ENCODE measurements at regions not wholly inside any gene's neighbourhood (a gene's known extent, or its start where the extent isn't known, plus 50 kb on each side); places are given as distances from the start of the nearest gene placed in this dataset.

GRCh38 chr5:66542711-66543110, 53.5 kb upstream of the MAST4 start:
- Mint-ChIP-seq H3K27ac (no peak overlapping the region), H3K9me3 (peaks cover 15% of the 10 kb centered on the region), H3K36me3 (no peaks in the 10 kb centered on the region)

More at GRCh38 chr5:66542711-66543110, 53.5 kb upstream of the MAST4 start:
- no peak overlapping the region for H3K4me3 Mint-ChIP-seq
- H3K4me1 Mint-ChIP-seq: no peaks in the 10 kb centered on the region
- DNase-seq (ENCODE audit: low spot score in 2 of 2, unreplicated experiment in 2 of 2): no peak
- H3K27me3 Mint-ChIP-seq (ENCODE audit: low read depth): peaks cover 2% of the 10 kb centered on the region
- TF ChIP-seq, protein P1, sequence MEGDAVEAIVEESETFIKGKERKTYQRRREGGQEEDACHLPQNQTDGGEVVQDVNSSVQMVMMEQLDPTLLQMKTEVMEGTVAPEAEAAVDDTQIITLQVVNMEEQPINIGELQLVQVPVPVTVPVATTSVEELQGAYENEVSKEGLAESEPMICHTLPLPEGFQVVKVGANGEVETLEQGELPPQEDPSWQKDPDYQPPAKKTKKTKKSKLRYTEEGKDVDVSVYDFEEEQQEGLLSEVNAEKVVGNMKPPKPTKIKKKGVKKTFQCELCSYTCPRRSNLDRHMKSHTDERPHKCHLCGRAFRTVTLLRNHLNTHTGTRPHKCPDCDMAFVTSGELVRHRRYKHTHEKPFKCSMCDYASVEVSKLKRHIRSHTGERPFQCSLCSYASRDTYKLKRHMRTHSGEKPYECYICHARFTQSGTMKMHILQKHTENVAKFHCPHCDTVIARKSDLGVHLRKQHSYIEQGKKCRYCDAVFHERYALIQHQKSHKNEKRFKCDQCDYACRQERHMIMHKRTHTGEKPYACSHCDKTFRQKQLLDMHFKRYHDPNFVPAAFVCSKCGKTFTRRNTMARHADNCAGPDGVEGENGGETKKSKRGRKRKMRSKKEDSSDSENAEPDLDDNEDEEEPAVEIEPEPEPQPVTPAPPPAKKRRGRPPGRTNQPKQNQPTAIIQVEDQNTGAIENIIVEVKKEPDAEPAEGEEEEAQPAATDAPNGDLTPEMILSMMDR (IDR thresholded peaks at IDR 0.05; ENCODE audit: unreplicated experiment): no peak

All from mesothelial cell of epicardium (in vitro differentiated cells).